Activated CD8-positive, alpha-beta memory T cell treated with anti-CD3 and anti-CD28 coated beads, Interleukin-2, amount 10 ng/mL, durations not matched to agents 7 days and 5 days (primary cell): ENCODE measurements at regions not wholly inside any gene's neighbourhood (a gene's known extent, or its start where the extent isn't known, plus 50 kb on each side); places are given as distances from the start of the nearest gene placed in this dataset.
"Not testable (repeated sequence)": the region's sequence is repeated elsewhere in the genome, so short reads cannot be mapped to it uniquely, and the experiment has no call there.

Source experiments
- ATAC-seq: fragments of 150-1000 bp; cut with Tn5 transposase; one replicate; pipeline ENCODE4 v1.10.0; 2021; ENCODE audit warnings: moderate library complexity
- CTCF ChIA-PET: fragments of 350-600 bp; sonication (Branson Sonifier 250); formaldehyde crosslinking; loops from one replicate; lab custom pipeline; 2021; ENCODE audit warnings: antibody characterized with exemption; lab: Charles Lee
- DNase-seq: peaks from one replicate; pipeline ENCODE4 v3.0.0-alpha.2; 2020
- H3K27ac Mint-ChIP-seq: one replicate; pipeline ENCODE4 v1.8.0; 2021; ENCODE audit warnings: mild to moderate bottlenecking, mixed read lengths
- H3K27me3 Mint-ChIP-seq: one replicate; pipeline ENCODE4 v1.8.0; 2021; ENCODE audit warnings: mixed read lengths
- H3K36me3 Mint-ChIP-seq: one replicate; pipeline ENCODE4 v1.8.0; 2021; ENCODE audit warnings: mild to moderate bottlenecking, mixed read lengths
- H3K4me1 Mint-ChIP-seq: one replicate; pipeline ENCODE4 v1.8.0; 2021; ENCODE audit warnings: mixed read lengths
- H3K4me3 Mint-ChIP-seq: one replicate; pipeline ENCODE4 v1.8.0; 2021; ENCODE audit warnings: mild to moderate bottlenecking, moderate library complexity, mixed read lengths
- H3K9me3 Mint-ChIP-seq: one replicate; pipeline ENCODE4 v1.8.0; 2022; ENCODE audit warnings: low read depth, mixed read lengths

DNA sequence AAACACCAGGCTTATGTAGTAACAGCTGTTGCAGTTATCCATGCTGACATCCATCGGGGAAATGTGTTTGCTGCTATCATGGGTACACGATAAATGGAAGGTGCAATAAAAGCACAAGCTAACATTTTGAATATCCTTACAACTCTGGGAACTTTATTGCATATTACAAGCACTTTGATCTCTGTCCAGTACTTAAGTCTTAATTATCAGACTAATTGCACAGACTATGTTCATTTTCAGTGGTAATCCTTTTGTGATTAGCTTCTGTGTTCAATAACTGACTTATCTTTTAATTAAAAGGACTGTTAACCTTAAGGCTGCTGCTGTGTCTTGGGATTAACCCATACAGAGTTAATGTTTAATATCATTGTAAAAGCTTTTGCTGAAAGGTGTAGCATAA, 101.4 kb upstream of the ATP5MC3 start:
- peaks cover 3% of the 10 kb centered on the region for H3K4me1 Mint-ChIP-seq
- H3K27ac Mint-ChIP-seq = no peak overlapping the region
- DNase-seq = no peak
- no peak overlapping the region for H3K4me3 Mint-ChIP-seq
- no peaks in the 10 kb centered on the region for H3K36me3 Mint-ChIP-seq
- peaks cover 17% of the 10 kb centered on the region for H3K27me3 Mint-ChIP-seq
- no peak for ATAC-seq
- CTCF ChIA-PET = interaction anchor here (0.7 to 6.8 kb wide), 9 partner anchors 14 to 534 kb away, joined by 3 to 47 read pairs (median 4); no protein-coding TSS in a partner anchor
- H3K9me3 Mint-ChIP-seq = no peaks in the 10 kb centered on the region

GRCh38 chr2:175282300-175282699, 100.8 kb upstream of the ATP5MC3 start:
- Mint-ChIP-seq H3K27me3 (peaks cover 17% of the 10 kb centered on the region), H3K4me1 (peaks cover 3% of the 10 kb centered on the region), H3K9me3 (no peaks in the 10 kb centered on the region), H3K36me3 (no peaks in the 10 kb centered on the region), H3K27ac (no peak overlapping the region), H3K4me3 (no peak overlapping the region)
- DNase-seq (no peak), ATAC-seq (peak; percentile 73)
- CTCF ChIA-PET = interaction anchor here (0.7 to 6.8 kb wide), 8 partner anchors 14 to 533 kb away, joined by 3 to 47 read pairs (median 4); no protein-coding TSS in a partner anchor

GRCh38 chr2:175277772-175278171, 96.3 kb upstream of the ATP5MC3 start:
- no peak for ATAC-seq

GRCh38 chr2:175275539-175275938, 94.0 kb upstream of the ATP5MC3 start:
- Mint-ChIP-seq H3K36me3 (no peaks in the 10 kb centered on the region), H3K4me3 (no peak overlapping the region), H3K9me3 (no peaks in the 10 kb centered on the region), H3K4me1 (no peaks in the 10 kb centered on the region), H3K27me3 (peaks cover 17% of the 10 kb centered on the region), H3K27ac (no peak overlapping the region)
- CTCF ChIA-PET = interaction anchor here (1.2 to 2.6 kb wide), 3 partner anchors 10 to 24 kb away, joined by 3 to 8 read pairs (median 3); no protein-coding TSS in a partner anchor
- DNase-seq = no peak
- no peak for ATAC-seq

More at GRCh38 chr2:175277772-175278171, 96.3 kb upstream of the ATP5MC3 start:
- Mint-ChIP-seq H3K9me3 (no peaks in the 10 kb centered on the region), H3K27ac (no peak overlapping the region), H3K36me3 (no peaks in the 10 kb centered on the region), H3K4me1 (peaks cover 3% of the 10 kb centered on the region), H3K27me3 (peaks cover 9% of the 10 kb centered on the region), H3K4me3 (no peak overlapping the region)
- CTCF ChIA-PET = interaction anchor here (0.8 to 2.6 kb wide), 3 partner anchors 16 to 26 kb away, joined by 3 to 8 read pairs (median 4); no protein-coding TSS in a partner anchor
- DNase-seq = no peak

DNA sequence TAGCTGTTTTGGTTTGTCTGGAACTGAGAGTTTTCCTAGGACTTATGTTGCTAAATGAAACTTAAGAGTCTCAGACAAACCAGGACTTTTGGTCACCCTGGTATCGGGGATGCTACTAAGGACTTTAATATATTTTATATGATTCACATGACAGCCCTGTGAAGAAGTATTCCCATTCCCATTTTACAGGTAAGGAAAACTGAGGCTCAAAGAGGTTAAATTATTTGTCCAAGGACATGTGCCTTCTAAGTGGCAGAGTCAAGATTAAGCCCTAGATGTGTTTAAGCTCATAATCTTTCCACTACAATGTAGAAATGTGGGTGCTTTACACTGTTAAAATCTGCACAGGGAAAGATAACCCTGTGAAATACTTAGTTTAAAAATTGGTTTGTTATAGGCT, 77.7 kb upstream of the ATP5MC3 start:
- DNase-seq (no peak), ATAC-seq (no peak)
- no peaks in the 10 kb centered on the region for H3K9me3 Mint-ChIP-seq
- H3K4me3 Mint-ChIP-seq = no peak overlapping the region
- no peaks in the 10 kb centered on the region for H3K4me1 Mint-ChIP-seq
- no peak overlapping the region for H3K27ac Mint-ChIP-seq
- no peaks in the 10 kb centered on the region for H3K36me3 Mint-ChIP-seq
- H3K27me3 Mint-ChIP-seq = peaks cover 23% of the 10 kb centered on the region
- CTCF ChIA-PET = interaction anchor here (1.3 to 1.4 kb wide), 3 partner anchors 8 to 24 kb away, joined by 3 to 5 read pairs (median 3); no protein-coding TSS in a partner anchor

GRCh38 chr2:175256806-175257585, 75.5 kb upstream of the ATP5MC3 start:
- peaks cover 32% of the 10 kb centered on the region for H3K27me3 Mint-ChIP-seq
- no peak for DNase-seq
- no peaks in the 10 kb centered on the region for H3K4me1 Mint-ChIP-seq
- no peak for ATAC-seq
- H3K9me3 Mint-ChIP-seq = no peaks in the 10 kb centered on the region
- H3K27ac Mint-ChIP-seq = no peak overlapping the region
- no peaks in the 10 kb centered on the region for H3K36me3 Mint-ChIP-seq
- no peak overlapping the region for H3K4me3 Mint-ChIP-seq
- CTCF ChIA-PET = no interaction called here

DNA sequence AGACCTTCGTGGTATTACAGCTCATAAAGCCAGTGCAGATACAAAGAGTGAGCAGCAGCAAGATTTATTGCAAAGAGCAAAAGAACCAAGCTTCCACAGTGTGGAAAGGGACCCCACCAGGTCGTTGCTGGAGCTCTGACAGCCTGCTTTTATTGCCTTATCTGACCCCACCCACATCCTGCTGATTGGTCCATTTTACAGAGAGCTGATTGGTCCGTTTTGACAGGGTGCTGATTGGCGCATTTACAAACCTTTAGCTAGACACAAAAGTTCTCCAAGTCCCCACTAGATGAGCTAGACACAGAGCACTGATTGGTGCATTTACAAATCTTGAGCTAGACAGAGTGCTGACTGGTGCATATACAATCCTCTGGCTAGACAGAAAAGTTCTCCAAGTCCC, 74.9 kb upstream of the ATP5MC3 start:
- H3K36me3 Mint-ChIP-seq, H3K4me1 Mint-ChIP-seq, DNase-seq, H3K4me3 Mint-ChIP-seq, H3K27ac Mint-ChIP-seq, CTCF ChIA-PET, ATAC-seq, H3K9me3 Mint-ChIP-seq: not testable (repeated sequence)
- H3K27me3 Mint-ChIP-seq = peaks cover 35% of the 10 kb centered on the region

DNA sequence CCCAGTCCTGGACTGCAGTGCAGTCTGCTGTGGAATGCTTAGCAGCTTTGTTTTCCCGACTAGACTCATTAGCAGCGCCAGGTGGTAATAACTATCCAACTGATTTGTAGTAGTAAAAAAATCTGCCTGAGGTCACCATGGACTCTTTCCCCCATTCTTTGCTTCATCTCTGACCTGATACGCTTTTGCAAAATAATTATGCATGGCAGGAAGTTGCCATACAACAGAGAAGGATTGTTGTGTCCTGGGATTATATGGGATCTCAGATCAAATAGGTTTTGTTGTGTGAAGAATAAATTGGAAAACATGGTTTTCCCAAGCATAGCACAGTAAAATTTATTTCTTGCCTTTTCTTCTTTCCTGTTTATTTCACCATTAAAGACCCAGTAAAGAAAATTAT, 72.4 kb upstream of the ATP5MC3 start:
- no peaks in the 10 kb centered on the region for H3K9me3 Mint-ChIP-seq
- no peak for DNase-seq
- H3K4me1 Mint-ChIP-seq = no peaks in the 10 kb centered on the region
- H3K36me3 Mint-ChIP-seq = no peaks in the 10 kb centered on the region
- H3K4me3 Mint-ChIP-seq = no peak overlapping the region
- ATAC-seq = no peak
- no peak overlapping the region for H3K27ac Mint-ChIP-seq
- H3K27me3 Mint-ChIP-seq = peaks cover 31% of the 10 kb centered on the region
- CTCF ChIA-PET = interaction anchor here (1.0 kb wide), 1 partner anchor 28 kb away, joined by 3 read pairs; no protein-coding TSS in a partner anchor

DNA sequence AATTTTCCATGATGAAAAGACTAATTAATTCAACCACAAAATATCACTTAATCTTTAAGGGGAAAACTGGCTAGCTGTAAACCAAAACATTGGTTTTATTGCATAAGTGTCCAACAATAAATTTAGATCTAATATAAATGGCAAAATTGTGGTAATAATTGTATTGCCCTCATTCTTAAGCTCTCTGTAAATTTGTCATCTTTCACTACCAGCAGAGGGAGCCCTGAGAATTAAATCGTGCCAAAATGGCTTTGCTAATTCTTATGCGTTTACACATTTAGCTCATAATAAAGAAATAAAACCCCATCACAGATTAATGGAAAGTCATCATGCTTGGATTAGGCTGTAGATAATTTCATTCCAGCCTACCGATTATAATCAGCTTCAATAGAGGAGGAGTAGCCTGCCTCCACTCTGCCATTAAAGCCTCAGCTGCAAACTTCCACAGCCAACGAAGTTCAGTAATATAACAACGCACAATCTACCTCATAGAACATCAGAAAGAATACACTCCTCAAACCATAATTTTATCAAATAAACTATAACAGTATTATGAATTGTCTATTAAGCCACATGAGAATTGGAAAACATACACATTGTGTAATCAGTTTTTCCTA, 70.0 kb upstream of the ATP5MC3 start:
- Mint-ChIP-seq H3K27ac (no peak overlapping the region), H3K4me3 (no peak overlapping the region), H3K9me3 (no peaks in the 10 kb centered on the region), H3K27me3 (peaks cover 32% of the 10 kb centered on the region), H3K4me1 (no peaks in the 10 kb centered on the region), H3K36me3 (no peaks in the 10 kb centered on the region)
- DNase-seq (no peak), ATAC-seq (no peak)
- CTCF ChIA-PET = interaction anchor here (0.7 to 2.1 kb wide), 18 partner anchors 8 to 846 kb away, joined by 3 to 23 read pairs (median 6); no protein-coding TSS in a partner anchor

- ATAC-seq (no peak), DNase-seq (no peak)
- CTCF ChIA-PET = no interaction called here
- Mint-ChIP-seq H3K27ac (no peak overlapping the region), H3K9me3 (no peaks in the 10 kb centered on the region), H3K27me3 (peaks cover 19% of the 10 kb centered on the region), H3K4me1 (no peaks in the 10 kb centered on the region), H3K4me3 (no peak overlapping the region), H3K36me3 (no peaks in the 10 kb centered on the region)
Measured at GRCh38 chr2:175247159-175247558, 65.6 kb upstream of the ATP5MC3 start.

GRCh38 chr2:175244697-175245096, 63.2 kb upstream of the ATP5MC3 start:
- H3K27me3 Mint-ChIP-seq = peaks cover 17% of the 10 kb centered on the region
- H3K36me3 Mint-ChIP-seq = peaks cover 6% of the 10 kb centered on the region
- ATAC-seq (no peak), DNase-seq (no peak)
- H3K4me3 Mint-ChIP-seq = no peak overlapping the region
- no peaks in the 10 kb centered on the region for H3K4me1 Mint-ChIP-seq
- H3K9me3 Mint-ChIP-seq = peaks cover 3% of the 10 kb centered on the region
- CTCF ChIA-PET = no interaction called here
- H3K27ac Mint-ChIP-seq = no peak overlapping the region

- peaks cover 5% of the 10 kb centered on the region for H3K9me3 Mint-ChIP-seq
- H3K36me3 Mint-ChIP-seq = peaks cover 11% of the 10 kb centered on the region
- ATAC-seq (no peak), DNase-seq (no peak)
- no peak overlapping the region for H3K27ac Mint-ChIP-seq
- H3K27me3 Mint-ChIP-seq = peaks cover 8% of the 10 kb centered on the region
- CTCF ChIA-PET = interaction anchor here (2.3 kb wide), 1 partner anchor 9 kb away, joined by 9 read pairs; no protein-coding TSS in a partner anchor
- no peaks in the 10 kb centered on the region for H3K4me1 Mint-ChIP-seq
- no peak overlapping the region for H3K4me3 Mint-ChIP-seq
Measured at GRCh38 chr2:175241691-175242090, 60.2 kb upstream of the ATP5MC3 start.

DNA sequence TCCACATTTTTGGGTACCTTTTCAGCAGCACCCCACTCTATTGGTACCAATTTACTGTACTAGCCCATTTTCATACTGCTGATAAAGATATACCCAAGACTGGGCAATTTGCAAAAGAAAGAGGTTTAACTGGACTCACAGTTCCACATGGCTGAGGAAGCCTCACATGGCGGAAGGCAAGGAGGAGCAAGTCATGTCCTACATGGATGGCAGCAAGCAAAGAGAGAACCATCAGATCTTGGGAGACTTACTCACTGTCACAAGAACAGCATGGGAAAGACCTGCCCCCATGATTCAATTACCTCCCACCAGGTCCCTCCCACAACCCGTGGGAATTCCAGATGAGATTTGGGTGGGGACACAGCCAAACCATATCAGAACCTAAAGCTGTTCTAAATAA, 58.5 kb upstream of the ATP5MC3 start:
- not testable (repeated sequence) for DNase-seq

More for the DNA sequence above, 58.5 kb upstream of the ATP5MC3 start:
- CTCF ChIA-PET = interaction anchor here (2.3 kb wide), 1 partner anchor 11 kb away, joined by 9 read pairs; no protein-coding TSS in a partner anchor
- ATAC-seq, H3K27me3 Mint-ChIP-seq, H3K4me1 Mint-ChIP-seq, H3K9me3 Mint-ChIP-seq, H3K27ac Mint-ChIP-seq, H3K4me3 Mint-ChIP-seq: not testable (repeated sequence)
- H3K36me3 Mint-ChIP-seq = peaks cover 11% of the 10 kb centered on the region
